NT2/D1 (cell line): ENCODE measurements at regions not wholly inside any gene's neighbourhood (a gene's known extent, or its start where the extent isn't known, plus 50 kb on each side); places are given as distances from the start of the nearest gene placed in this dataset.

ENCODE experiments used
- YY1 ChIP-seq: IDR thresholded peaks from 2 replicates; pipeline ENCODE4 v1.6.1; 2011; ENCODE audit not compliant: insufficient read length, insufficient read depth
- ZNF274 ChIP-seq: IDR thresholded peaks from 2 replicates; pipeline ENCODE4 v1.6.1; 2011; ENCODE audit warnings: mild to moderate bottlenecking, low read depth, low read length

- TF ChIP-seq ZNF274: no peak
- no peak for TF ChIP-seq YY1
Measured at GRCh38 chr10:128938558-128938957, 528.5 kb upstream of the MGMT start.
